C4-2B (cell line): ENCODE measurements at regions not wholly inside any gene's neighbourhood (a gene's known extent, or its start where the extent isn't known, plus 50 kb on each side); places are given as distances from the start of the nearest gene placed in this dataset.

ENCODE experiments used
- CTCF ChIP-seq: fragments of 450-650 bp; conservative IDR thresholded peaks from 2 replicates; pipeline ENCODE4 v1.5.1; 2017; ENCODE audit warnings: mild to moderate bottlenecking
- ZFX ChIP-seq: fragments of 450-650 bp; IDR thresholded peaks from 2 replicates; pipeline ENCODE4 v1.6.1; 2017

GRCh38 chr10:29829776-29830175 is 195.0 kb upstream of the SVIL start:
- TF ChIP-seq CTCF (no peak), ZFX (no peak)
